ENCODE measurements at regions not wholly inside any gene's neighbourhood (a gene's known extent, or its start where the extent isn't known, plus 50 kb on each side); places are given as distances from the start of the nearest gene placed in this dataset.

DNA sequence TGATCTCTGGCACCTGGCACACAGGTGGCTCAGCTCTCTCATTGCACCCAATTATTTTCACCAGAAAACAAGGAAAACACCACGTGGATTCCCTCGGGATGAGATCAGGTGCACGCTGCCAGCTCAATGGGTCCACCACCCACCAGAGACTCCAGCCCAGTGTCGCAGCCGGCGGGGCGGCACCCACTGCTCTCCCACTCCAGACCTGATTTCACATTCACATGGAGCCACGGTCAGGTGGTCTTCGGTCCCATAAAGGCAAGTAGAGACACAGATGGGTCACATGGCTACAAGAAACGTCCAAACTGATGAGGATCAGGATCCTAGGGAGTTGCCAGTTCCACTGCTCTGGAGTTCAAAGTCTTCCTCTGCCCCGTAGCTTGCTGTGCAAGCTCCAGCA, 217.6 kb downstream of the ANKRD30B start:
- no peak for TF ChIP-seq EZH2phosphoT487 (conservative IDR thresholded peaks at IDR 0.05; ENCODE audit: low read length)
- TF ChIP-seq, protein P1, sequence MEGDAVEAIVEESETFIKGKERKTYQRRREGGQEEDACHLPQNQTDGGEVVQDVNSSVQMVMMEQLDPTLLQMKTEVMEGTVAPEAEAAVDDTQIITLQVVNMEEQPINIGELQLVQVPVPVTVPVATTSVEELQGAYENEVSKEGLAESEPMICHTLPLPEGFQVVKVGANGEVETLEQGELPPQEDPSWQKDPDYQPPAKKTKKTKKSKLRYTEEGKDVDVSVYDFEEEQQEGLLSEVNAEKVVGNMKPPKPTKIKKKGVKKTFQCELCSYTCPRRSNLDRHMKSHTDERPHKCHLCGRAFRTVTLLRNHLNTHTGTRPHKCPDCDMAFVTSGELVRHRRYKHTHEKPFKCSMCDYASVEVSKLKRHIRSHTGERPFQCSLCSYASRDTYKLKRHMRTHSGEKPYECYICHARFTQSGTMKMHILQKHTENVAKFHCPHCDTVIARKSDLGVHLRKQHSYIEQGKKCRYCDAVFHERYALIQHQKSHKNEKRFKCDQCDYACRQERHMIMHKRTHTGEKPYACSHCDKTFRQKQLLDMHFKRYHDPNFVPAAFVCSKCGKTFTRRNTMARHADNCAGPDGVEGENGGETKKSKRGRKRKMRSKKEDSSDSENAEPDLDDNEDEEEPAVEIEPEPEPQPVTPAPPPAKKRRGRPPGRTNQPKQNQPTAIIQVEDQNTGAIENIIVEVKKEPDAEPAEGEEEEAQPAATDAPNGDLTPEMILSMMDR (IDR thresholded peaks at IDR 0.05; ENCODE audit: insufficient read depth, low read length, poor library complexity, severe bottlenecking): no peak
